Stimulated activated CD8-positive, alpha-beta memory T cell treated with anti-CD3 and anti-CD28 coated beads, Interleukin-7, amount 100 ng/mL, for 24 hours (primary cell): ENCODE measurements at regions not wholly inside any gene's neighbourhood (a gene's known extent, or its start where the extent isn't known, plus 50 kb on each side); places are given as distances from the start of the nearest gene placed in this dataset.
"Not testable (repeated sequence)": the region's sequence is repeated elsewhere in the genome, so short reads cannot be mapped to it uniquely, and the experiment has no call there.

Source experiments
- DNase-seq: peaks from one replicate; pipeline ENCODE4 v3.0.0-alpha.2; 2020; ENCODE audit warnings: low read depth

GRCh38 chr3:5994651-5995050, 807.1 kb downstream of the EDEM1 start:
- no peak for DNase-seq

- no peak for DNase-seq
These were observed 830.9 kb downstream of the EDEM1 start for GRCh38 chr3:6018456-6018855.

- no peak for DNase-seq
These were observed 835.1 kb downstream of the EDEM1 start for GRCh38 chr3:6022621-6023020.

GRCh38 chr3:6025032-6025431, 835.9 kb upstream of the GRM7 start:
- DNase-seq: no peak

- not testable (repeated sequence) for DNase-seq
These were observed 830.3 kb upstream of the GRM7 start for GRCh38 chr3:6030648-6031047.

- DNase-seq: no peak
These were observed 825.3 kb upstream of the GRM7 start for GRCh38 chr3:6035626-6036025.

GRCh38 chr3:6039971-6040370, 820.9 kb upstream of the GRM7 start:
- DNase-seq: no peak

GRCh38 chr3:6041894-6042293, 819.0 kb upstream of the GRM7 start:
- DNase-seq: no peak

GRCh38 chr3:6047016-6047415, 813.9 kb upstream of the GRM7 start:
- no peak for DNase-seq

GRCh38 chr3:6060251-6060650, 800.7 kb upstream of the GRM7 start:
- no peak for DNase-seq

GRCh38 chr3:6062261-6063187, 798.4 kb upstream of the GRM7 start:
- DNase-seq: no peak

- no peak for DNase-seq
These were observed 794.5 kb upstream of the GRM7 start for GRCh38 chr3:6066397-6066796.

- DNase-seq: not testable (repeated sequence)
These were observed 793.9 kb upstream of the GRM7 start for GRCh38 chr3:6066868-6067578.

- no peak for DNase-seq
These were observed 786.0 kb upstream of the GRM7 start for GRCh38 chr3:6074952-6075351.

- DNase-seq: no peak
These were observed 782.5 kb upstream of the GRM7 start for GRCh38 chr3:6078436-6078835.

- DNase-seq: no peak
These were observed 781.9 kb upstream of the GRM7 start for GRCh38 chr3:6079011-6079410.

- DNase-seq: no peak
These were observed 781.2 kb upstream of the GRM7 start for GRCh38 chr3:6079561-6080179.

- DNase-seq: no peak
These were observed 772.5 kb upstream of the GRM7 start for GRCh38 chr3:6088433-6088832.

GRCh38 chr3:6089780-6090179, 771.1 kb upstream of the GRM7 start:
- DNase-seq: no peak

- no peak for DNase-seq
These were observed 769.7 kb upstream of the GRM7 start for GRCh38 chr3:6091262-6091661.

- DNase-seq: no peak
These were observed 765.9 kb upstream of the GRM7 start for GRCh38 chr3:6095006-6095405.

GRCh38 chr3:6097021-6097420, 763.9 kb upstream of the GRM7 start:
- no peak for DNase-seq

GRCh38 chr3:6097556-6097955, 763.4 kb upstream of the GRM7 start:
- no peak for DNase-seq
